GM19397 (cell line): ENCODE measurements at regions not wholly inside any gene's neighbourhood (a gene's known extent, or its start where the extent isn't known, plus 50 kb on each side); places are given as distances from the start of the nearest gene placed in this dataset.

Experiments used
- ATAC-seq: cut with Tn5 transposase; IDR thresholded peaks from one replicate; pipeline ENCODE4 v1.9.1; 2021; ENCODE audit warnings: mild to moderate bottlenecking, moderate library complexity; ENCODE audit not compliant: unreplicated experiment

GRCh38 chr2:2808551-2809058, 477.5 kb upstream of the MYT1L start:
- no peak for ATAC-seq

GRCh38 chr2:2806711-2807110, 475.6 kb upstream of the MYT1L start:
- ATAC-seq = no peak

- ATAC-seq = no peak
Observed at GRCh38 chr2:2805263-2805662, 474.2 kb upstream of the MYT1L start.

- no peak for ATAC-seq
Observed at GRCh38 chr2:2804528-2804927, 473.5 kb upstream of the MYT1L start.

GRCh38 chr2:2801458-2801857, 470.4 kb upstream of the MYT1L start:
- no peak for ATAC-seq

- ATAC-seq = no peak
Observed at GRCh38 chr2:2800697-2801096, 469.6 kb upstream of the MYT1L start.

GRCh38 chr2:2800001-2800400, 468.9 kb upstream of the MYT1L start:
- no peak for ATAC-seq

- no peak for ATAC-seq
Observed at GRCh38 chr2:2799151-2799697, 468.1 kb upstream of the MYT1L start.

GRCh38 chr2:2798337-2798736, 467.3 kb upstream of the MYT1L start:
- no peak for ATAC-seq

GRCh38 chr2:2797797-2798196, 466.7 kb upstream of the MYT1L start:
- no peak for ATAC-seq

- ATAC-seq = no peak
Observed at GRCh38 chr2:2796207-2796606, 465.1 kb upstream of the MYT1L start.

GRCh38 chr2:2795438-2796091, 464.5 kb upstream of the MYT1L start:
- ATAC-seq = no peak

GRCh38 chr2:2793925-2794560, 463.0 kb upstream of the MYT1L start:
- ATAC-seq = no peak

- ATAC-seq = no peak
Observed at GRCh38 chr2:2793514-2793913, 462.4 kb upstream of the MYT1L start.

GRCh38 chr2:2791606-2792005, 460.5 kb upstream of the MYT1L start:
- no peak for ATAC-seq

- no peak for ATAC-seq
Observed at GRCh38 chr2:2791031-2791430, 460.0 kb upstream of the MYT1L start.

- ATAC-seq = no peak
Observed at GRCh38 chr2:2788076-2788475, 457.0 kb upstream of the MYT1L start.

- ATAC-seq = no peak
Observed at GRCh38 chr2:2787301-2787907, 456.3 kb upstream of the MYT1L start.

- ATAC-seq = no peak
Observed at GRCh38 chr2:2782007-2782406, 450.9 kb upstream of the MYT1L start.

GRCh38 chr2:2779727-2780126, 448.7 kb upstream of the MYT1L start:
- ATAC-seq = no peak

- no peak for ATAC-seq
Observed at GRCh38 chr2:2777876-2778275, 446.8 kb upstream of the MYT1L start.

- no peak for ATAC-seq
Observed at GRCh38 chr2:2777213-2777612, 446.1 kb upstream of the MYT1L start.
